Mammary epithelial cell (primary cell): ENCODE measurements at regions not wholly inside any gene's neighbourhood (a gene's known extent, or its start where the extent isn't known, plus 50 kb on each side); places are given as distances from the start of the nearest gene placed in this dataset.

Source experiments
- CTCF ChIP-seq, 2 donors: IDR thresholded peaks in 1 of 2; conservative IDR thresholded peaks in 1 of 2; 2 replicates each; pipeline ENCODE4 v1.5.1; 2011 to 2012; ENCODE audit warnings: inconsistent platforms in 2 of 2, low read length in 2 of 2, mild to moderate bottlenecking in 2 of 2, control low read depth in 1 of 2, low read depth in 1 of 2; ENCODE audit not compliant: insufficient read depth in 1 of 2; ENCODE audit errors: extremely low read depth in 1 of 2
- EZH2 ChIP-seq: IDR thresholded peaks from 2 replicates; pipeline ENCODE4 v1.6.1; 2012; ENCODE audit warnings: low read length, inconsistent platforms, borderline replicate concordance

DNA sequence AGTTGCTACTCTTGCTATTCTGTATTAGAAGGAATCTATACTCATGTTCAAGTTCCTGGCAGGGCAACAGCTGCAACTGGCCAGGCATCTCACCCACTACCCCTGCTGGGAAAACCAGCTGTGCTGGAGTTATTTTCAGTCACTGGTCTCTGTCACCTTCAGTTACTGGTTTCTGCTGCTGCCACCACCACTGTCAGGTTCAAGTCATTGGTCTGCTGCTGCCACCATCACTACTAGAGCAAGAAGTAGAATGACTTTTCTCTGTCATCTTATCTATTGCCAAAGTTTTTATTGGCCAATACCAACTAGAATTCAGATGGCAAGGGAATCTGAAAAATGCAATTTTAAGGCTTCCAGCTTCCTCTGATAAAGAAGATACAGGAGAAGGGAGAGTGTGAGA lies 1615.2 kb downstream of the OLFM4 start:
- TF ChIP-seq CTCF (conservative IDR thresholded peaks at IDR 0.05 in 1 of 2, IDR thresholded peaks at IDR 0.05 in 1 of 2; ENCODE audit: extremely low read depth in 1 of 2, insufficient read depth in 1 of 2, low read depth in 1 of 2, low read length in 2 of 2) (no peak), EZH2 (no peak)
